Keratinocyte (primary cell): ENCODE measurements at regions not wholly inside any gene's neighbourhood (a gene's known extent, or its start where the extent isn't known, plus 50 kb on each side); places are given as distances from the start of the nearest gene placed in this dataset.
A peak's percentile ranks its signal among the peaks of the same experiment; 100 is the strongest.

Experiments
- EZH2 ChIP-seq: IDR thresholded peaks from one replicate; pipeline ENCODE4 v1.6.1; 2012; ENCODE audit warnings: inconsistent platforms, mild to moderate bottlenecking, low read length, moderate library complexity
- TF ChIP-seq, protein P1 (sequence below), 3 experiments: IDR thresholded peaks in 1 of 3; conservative IDR thresholded peaks in 1 of 3; optimal IDR thresholded peaks in 1 of 3; 2 replicates in 2 of 3; 3 replicates in 1 of 3; pipeline versions ENCODE3 to v1.5.1; 2011; ENCODE audit warnings: low read length in 3 of 3, mild to moderate bottlenecking in 3 of 3, moderate library complexity in 2 of 3, control low read depth in 1 of 3, inconsistent platforms in 1 of 3; ENCODE audit not compliant: insufficient read depth in 2 of 3; ENCODE audit errors: extremely low read depth in 1 of 3

- TF ChIP-seq, protein P1, sequence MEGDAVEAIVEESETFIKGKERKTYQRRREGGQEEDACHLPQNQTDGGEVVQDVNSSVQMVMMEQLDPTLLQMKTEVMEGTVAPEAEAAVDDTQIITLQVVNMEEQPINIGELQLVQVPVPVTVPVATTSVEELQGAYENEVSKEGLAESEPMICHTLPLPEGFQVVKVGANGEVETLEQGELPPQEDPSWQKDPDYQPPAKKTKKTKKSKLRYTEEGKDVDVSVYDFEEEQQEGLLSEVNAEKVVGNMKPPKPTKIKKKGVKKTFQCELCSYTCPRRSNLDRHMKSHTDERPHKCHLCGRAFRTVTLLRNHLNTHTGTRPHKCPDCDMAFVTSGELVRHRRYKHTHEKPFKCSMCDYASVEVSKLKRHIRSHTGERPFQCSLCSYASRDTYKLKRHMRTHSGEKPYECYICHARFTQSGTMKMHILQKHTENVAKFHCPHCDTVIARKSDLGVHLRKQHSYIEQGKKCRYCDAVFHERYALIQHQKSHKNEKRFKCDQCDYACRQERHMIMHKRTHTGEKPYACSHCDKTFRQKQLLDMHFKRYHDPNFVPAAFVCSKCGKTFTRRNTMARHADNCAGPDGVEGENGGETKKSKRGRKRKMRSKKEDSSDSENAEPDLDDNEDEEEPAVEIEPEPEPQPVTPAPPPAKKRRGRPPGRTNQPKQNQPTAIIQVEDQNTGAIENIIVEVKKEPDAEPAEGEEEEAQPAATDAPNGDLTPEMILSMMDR (optimal IDR thresholded peaks at IDR 0.05 in 1 of 3, IDR thresholded peaks at IDR 0.05 in 1 of 3, conservative IDR thresholded peaks at IDR 0.05 in 1 of 3; ENCODE audit: extremely low read depth in 1 of 3, insufficient read depth in 2 of 3, low read length in 3 of 3): peak in 1 of 3 experiments; percentile 12
- TF ChIP-seq EZH2: no peak
Measured at GRCh38 chr15:99454941-99455788, 110.6 kb upstream of the MEF2A start.
